ENCODE measurements at regions not wholly inside any gene's neighbourhood (a gene's known extent, or its start where the extent isn't known, plus 50 kb on each side); places are given as distances from the start of the nearest gene placed in this dataset.
A peak's percentile ranks its signal among the peaks of the same experiment; 100 is the strongest.

DNA sequence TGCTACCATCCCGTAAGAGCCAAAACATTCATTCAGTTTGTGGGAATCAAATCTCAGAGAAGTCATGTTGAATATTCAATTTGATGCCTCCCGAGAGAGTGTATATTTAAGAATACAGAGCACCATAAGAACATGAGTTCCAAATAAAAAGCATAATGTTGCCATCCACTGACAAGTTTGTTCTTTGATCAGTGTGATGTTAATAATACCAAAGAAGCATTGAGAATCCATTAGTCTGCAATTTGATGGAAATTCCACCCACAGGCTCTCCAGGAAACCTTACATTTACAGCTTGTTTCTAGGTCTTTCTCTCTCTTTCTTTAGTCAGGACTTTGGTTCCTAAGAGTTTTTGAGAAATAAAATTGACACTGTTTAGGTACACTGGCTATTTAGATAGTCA lies 200.6 kb upstream of the SFRP2 start:
- TF ChIP-seq, protein P1, sequence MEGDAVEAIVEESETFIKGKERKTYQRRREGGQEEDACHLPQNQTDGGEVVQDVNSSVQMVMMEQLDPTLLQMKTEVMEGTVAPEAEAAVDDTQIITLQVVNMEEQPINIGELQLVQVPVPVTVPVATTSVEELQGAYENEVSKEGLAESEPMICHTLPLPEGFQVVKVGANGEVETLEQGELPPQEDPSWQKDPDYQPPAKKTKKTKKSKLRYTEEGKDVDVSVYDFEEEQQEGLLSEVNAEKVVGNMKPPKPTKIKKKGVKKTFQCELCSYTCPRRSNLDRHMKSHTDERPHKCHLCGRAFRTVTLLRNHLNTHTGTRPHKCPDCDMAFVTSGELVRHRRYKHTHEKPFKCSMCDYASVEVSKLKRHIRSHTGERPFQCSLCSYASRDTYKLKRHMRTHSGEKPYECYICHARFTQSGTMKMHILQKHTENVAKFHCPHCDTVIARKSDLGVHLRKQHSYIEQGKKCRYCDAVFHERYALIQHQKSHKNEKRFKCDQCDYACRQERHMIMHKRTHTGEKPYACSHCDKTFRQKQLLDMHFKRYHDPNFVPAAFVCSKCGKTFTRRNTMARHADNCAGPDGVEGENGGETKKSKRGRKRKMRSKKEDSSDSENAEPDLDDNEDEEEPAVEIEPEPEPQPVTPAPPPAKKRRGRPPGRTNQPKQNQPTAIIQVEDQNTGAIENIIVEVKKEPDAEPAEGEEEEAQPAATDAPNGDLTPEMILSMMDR (conservative IDR thresholded peaks at IDR 0.05; ENCODE audit: low read length), result no peak
- DNase-seq (ENCODE audit: low read depth), result no peak
- no peak overlapping the region for H3K4me3 ChIP-seq (ENCODE audit: low read length)

DNA sequence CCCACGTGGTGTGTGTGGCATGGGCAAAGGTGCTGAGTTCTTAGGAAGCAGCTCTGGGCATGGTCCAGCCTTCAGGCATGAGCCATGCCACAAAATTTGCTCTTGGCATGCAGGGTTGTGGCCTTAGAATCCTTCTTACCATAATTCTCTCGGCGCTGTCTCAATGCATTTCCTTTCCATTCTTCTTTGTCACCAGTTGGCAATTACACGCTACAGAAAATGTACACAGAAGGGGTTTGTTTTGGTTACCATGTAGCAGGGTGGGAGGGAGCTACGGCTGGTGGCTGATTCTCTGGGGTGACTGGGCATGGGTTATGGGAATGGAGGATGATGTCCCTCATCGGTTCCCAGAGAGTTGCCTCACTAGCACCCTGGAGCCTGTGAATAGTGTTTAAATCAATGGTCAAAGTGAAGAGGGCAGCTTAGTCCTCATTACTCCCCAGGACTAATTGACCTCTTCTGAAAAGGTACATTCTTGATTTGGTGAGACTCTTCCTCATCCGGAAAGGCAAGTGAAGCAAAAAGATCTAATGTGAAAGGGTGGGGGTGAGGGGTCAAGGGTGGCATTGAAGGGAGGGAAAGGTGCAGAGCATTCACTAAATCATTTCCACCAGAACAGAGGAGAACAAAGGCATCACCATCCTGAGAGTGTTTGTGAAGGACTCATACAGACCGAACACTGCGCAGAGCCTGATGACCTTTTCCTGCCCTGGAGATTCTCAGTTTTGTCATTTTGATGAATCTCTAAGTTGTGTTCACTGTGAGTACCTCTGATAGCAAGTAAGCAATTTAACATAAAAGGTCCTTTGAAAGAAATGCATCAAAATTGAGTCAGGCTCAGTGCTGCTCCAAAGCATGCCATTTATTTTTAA lies 199.8 kb upstream of the SFRP2 start:
- DNase-seq (ENCODE audit: low read depth), result peak; percentile 89
- TF ChIP-seq, protein P1 (conservative IDR thresholded peaks at IDR 0.05; ENCODE audit: low read length), result no peak

DNA sequence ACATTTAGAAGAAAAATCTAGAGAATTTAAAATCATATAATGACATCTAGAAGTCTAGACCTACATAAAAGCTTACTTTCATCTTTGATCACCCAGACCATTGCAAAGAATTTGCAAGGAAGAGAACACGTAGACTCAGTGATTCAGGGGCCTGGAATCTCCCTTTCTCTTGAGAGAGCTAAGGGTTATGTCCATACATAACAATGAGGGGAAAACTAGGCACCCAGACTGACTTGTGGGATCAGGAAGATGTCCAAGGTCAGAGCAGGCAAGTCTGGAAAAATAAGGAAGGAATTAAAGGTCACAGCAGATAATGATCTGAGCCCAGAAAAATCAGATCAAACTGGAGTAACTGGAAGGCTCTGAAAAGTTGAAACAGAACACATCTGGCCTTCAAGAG lies 198.4 kb upstream of the SFRP2 start:
- TF ChIP-seq, protein P1 (conservative IDR thresholded peaks at IDR 0.05; ENCODE audit: low read length), result no peak
- H3K4me3 ChIP-seq (ENCODE audit: low read length), result no peak overlapping the region
- DNase-seq (ENCODE audit: low read depth), result peak; percentile 98

More for the DNA sequence above, 199.8 kb upstream of the SFRP2 start:
- no peak overlapping the region for H3K4me3 ChIP-seq (ENCODE audit: low read length)

DNA sequence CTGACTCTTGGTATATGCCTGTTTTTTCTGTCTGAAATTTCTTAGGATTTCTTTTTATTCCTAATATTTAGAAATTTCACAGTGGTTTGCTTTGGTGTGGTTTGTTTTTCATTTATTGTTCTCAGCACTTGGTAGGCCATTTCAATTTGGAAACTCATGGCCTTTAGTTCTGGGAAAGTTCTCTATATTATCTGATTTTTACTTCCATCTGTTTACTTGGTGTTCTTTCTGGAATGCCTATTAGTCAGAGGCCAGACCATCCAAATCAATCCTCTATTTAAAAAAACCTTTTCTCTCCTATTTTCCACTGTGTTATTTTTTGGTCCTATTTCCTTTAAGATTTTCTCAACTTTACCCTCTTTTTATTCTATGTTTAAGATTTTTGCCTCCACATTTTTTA lies 188.1 kb upstream of the SFRP2 start:
- TF ChIP-seq, protein P1 (conservative IDR thresholded peaks at IDR 0.05; ENCODE audit: low read length), result no peak

DNA sequence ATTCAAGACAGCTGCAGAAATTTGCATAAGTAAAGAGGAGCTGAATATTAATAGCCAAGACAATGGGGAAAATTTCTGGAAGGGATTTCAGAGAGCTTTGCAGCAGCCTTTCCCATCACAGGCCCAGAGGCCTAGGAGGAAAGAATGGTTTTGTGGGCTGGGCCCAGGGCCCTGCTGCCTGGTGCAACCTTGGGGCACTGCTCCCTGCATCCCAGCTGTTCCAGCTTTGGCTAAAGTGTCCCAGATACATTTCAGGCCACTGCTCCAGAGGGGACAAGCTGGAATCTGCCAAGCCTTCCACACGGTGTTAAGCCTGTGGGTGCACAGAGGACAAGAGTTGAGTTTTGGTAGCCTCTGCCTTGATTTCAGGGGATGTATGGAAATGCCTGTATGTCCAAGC lies 185.6 kb upstream of the SFRP2 start:
- H3K4me3 ChIP-seq (ENCODE audit: low read length), result no peak overlapping the region
- TF ChIP-seq, protein P1 (conservative IDR thresholded peaks at IDR 0.05; ENCODE audit: low read length), result no peak
- DNase-seq (ENCODE audit: low read depth), result no peak

More for the DNA sequence above, 188.1 kb upstream of the SFRP2 start:
- DNase-seq (ENCODE audit: low read depth), result peak; percentile 15
- no peak overlapping the region for H3K4me3 ChIP-seq (ENCODE audit: low read length)

DNA sequence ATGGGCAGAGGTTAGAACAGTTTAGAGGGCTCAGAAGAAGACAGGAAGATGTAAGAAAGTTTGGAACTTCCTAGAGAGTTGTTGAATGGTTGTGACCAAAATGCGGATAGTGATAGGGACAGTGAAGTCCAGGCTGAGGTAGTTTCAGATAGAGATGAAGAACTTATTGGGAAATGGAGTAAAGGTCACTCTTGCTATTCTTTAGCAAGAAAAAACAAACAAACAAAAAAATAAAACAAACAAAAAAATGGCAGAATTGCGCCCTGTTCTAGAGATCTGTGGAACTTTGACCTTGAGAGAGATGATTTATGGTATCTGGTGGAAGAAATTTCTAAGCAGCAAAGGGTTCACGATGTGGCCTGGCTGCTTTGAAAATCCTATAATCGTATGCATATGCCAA lies 185.1 kb upstream of the SFRP2 start:
- no peak overlapping the region for H3K4me3 ChIP-seq (ENCODE audit: low read length)
- TF ChIP-seq, protein P1 (conservative IDR thresholded peaks at IDR 0.05; ENCODE audit: low read length), result no peak
- DNase-seq (ENCODE audit: low read depth), result no peak

DNA sequence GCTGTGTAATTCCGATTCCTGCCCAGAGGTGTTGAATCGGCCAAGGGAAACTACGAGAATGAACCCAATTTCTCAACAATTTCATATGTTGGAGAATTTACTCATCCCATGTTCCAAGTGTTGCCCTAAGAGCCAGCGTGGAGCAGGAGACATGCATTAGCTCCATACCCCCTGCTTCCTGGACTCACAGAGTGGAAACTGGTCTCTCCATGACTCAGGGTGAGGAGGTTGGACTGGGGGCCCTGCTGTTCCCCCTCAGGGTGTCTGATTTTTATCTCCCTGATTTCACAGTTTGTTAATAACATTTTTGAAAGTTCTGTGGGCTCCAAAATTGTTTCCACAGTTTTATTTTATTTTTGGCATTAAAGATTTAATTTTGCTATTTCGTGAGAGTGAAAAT lies 183.0 kb upstream of the SFRP2 start:
- DNase-seq (ENCODE audit: low read depth), result no peak
- no peak overlapping the region for H3K4me3 ChIP-seq (ENCODE audit: low read length)
- TF ChIP-seq, protein P1 (conservative IDR thresholded peaks at IDR 0.05; ENCODE audit: low read length), result no peak

Measured in AG10803 (cell line).